Ovary (tissue), 7 donors: ENCODE measurements at regions not wholly inside any gene's neighbourhood (a gene's known extent, or its start where the extent isn't known, plus 50 kb on each side); places are given as distances from the start of the nearest gene placed in this dataset.

Experiments
- DNase-seq, 5 donors: peaks; one replicate each; pipeline ENCODE4 v3.0.0-alpha.2; 2019 to 2020
- H3K27ac ChIP-seq, 2 donors: fragments of 200-600 bp; one replicate each; pipeline versions ENCODE4 v1.5.1 to v1.8.0; 2019 to 2022
- H3K27me3 ChIP-seq: fragments of 200-600 bp; one replicate; pipeline ENCODE4 v1.8.0; 2022
- H3K36me3 ChIP-seq: fragments of 200-600 bp; sonication (generic); one replicate; pipeline ENCODE4 v1.5.1; 2019
- H3K4me1 ChIP-seq: one replicate; pipeline ENCODE4 v1.8.1; 2013; ENCODE audit warnings: mild to moderate bottlenecking, moderate library complexity; ENCODE audit not compliant: insufficient read depth
- H3K4me3 ChIP-seq: fragments of 200-600 bp; sonication (generic); one replicate; pipeline ENCODE4 v1.5.1; 2017
- H3K9me3 ChIP-seq, 2 donors: fragments of 200-600 bp in 1 of 2; sonication (generic) in 1 of 2; one replicate each; pipeline versions ENCODE4 v1.5.1 to v1.8.1; 2013 to 2019; ENCODE audit warnings: mild to moderate bottlenecking in 1 of 2, moderate library complexity in 1 of 2
- CTCF ChIP-seq, 3 donors: fragments of 450-650 bp in 2 of 3; fragments of 200-600 bp in 1 of 3; IDR thresholded peaks; one replicate each; pipeline versions ENCODE4 v1.5.1 to v1.8.0; 2016 to 2022; ENCODE audit warnings: antibody characterized with exemption in 3 of 3, mild to moderate bottlenecking in 1 of 3
- EP300 ChIP-seq: sonication (generic); formaldehyde crosslinking; IDR thresholded peaks from one replicate; pipeline ENCODE4 v1.6.1; 2017; ENCODE audit warnings: antibody characterized with exemption
- POLR2A ChIP-seq: fragments of 450-650 bp; IDR thresholded peaks from one replicate; pipeline ENCODE4 v1.6.1; 2017; ENCODE audit warnings: antibody characterized with exemption, mild to moderate bottlenecking, moderate library complexity
- WGBS, 3 donors: extraction: QIAGEN DNeasy Blood & Tissue Kit in 1 of 3; methylation state at CpG; one replicate each; pipeline versions ENCODE4 v1.1.5 to v1.1.7; 2013 to 2017; 5-methylcytosine and 5-hydroxymethylcytosine counted together
- intact Hi-C, 4 donors: fragments of 100-400 bp; cut with DNase I; formaldehyde crosslinking; loops; one replicate each; pipeline versions ENCODE4 v1.11.0 to v1.15.1; 2022 to 2023
- donor health status: DM: no; HTN: no; CAD: no; lungs with moderate emphysema.
- donor health status: DM: no; HTN: no; CAD: no.
- donor health status: Bipolar disorder and iron deficiency.
- donor health status: DM: no; HTN: no; CAD: no.
- donor health status: DM: yes; HTN: yes; CAD: no.

GRCh38 chr12:46553266-46553665, 180.7 kb upstream of the SLC38A2 start:
- Histone ChIP-seq H3K4me1 (peaks cover 4% of the 10 kb centered on the region), H3K4me3 (no peak overlapping the region), H3K27me3 (no peaks in the 10 kb centered on the region), H3K36me3 (no peaks in the 10 kb centered on the region), H3K9me3 (no peaks in the 10 kb centered on the region), H3K27ac (no peak overlapping the region)
- no peak for DNase-seq
- intact Hi-C loops = no loop called here
- 94 to 98% (median 96%) methylated on average over 2 of the region's 2 CpGs for WGBS, 3 donors
- TF ChIP-seq CTCF (IDR thresholded peaks at IDR 0.05) (no peak), POLR2A (no peak), EP300 (no peak)

DNA sequence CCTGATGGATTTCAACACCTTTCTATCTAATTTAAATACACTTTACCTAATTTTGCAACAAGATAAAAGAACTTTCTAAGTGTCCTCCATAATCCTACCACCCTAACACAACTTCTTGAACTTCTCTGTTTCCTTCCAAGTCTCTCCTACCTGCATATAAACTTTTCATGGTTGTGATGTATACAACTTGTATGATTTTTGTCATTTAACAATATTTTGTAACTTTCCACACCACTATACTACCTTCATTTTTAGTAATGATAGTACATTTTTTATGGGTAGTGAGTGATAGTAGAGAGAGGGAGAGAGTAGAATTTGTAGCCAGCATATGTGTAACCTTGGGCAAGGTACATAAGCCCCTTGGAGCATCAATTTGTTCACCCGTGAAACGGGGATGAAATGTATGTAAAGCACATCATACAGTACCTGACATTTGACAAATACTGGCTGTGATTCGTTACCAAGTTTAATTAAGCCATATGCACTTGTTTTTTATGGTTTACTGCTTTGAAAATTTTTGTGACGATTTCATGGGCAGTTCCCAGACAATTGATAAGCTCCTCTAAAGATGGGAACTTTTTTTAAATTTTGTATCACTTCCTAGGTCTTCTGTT, 177.8 kb upstream of the SLC38A2 start:
- Histone ChIP-seq H3K4me1 (peaks cover 3% of the 10 kb centered on the region), H3K9me3 (no peaks in the 10 kb centered on the region), H3K27me3 (no peaks in the 10 kb centered on the region), H3K36me3 (no peaks in the 10 kb centered on the region), H3K4me3 (no peak overlapping the region), H3K27ac (no peak overlapping the region)
- TF ChIP-seq POLR2A (no peak), CTCF (IDR thresholded peaks at IDR 0.05) (no peak), EP300 (no peak)
- WGBS, 3 donors = 95 to 98% (median 97%) methylated on average over 4 of the region's 4 CpGs
- DNase-seq = no peak
- intact Hi-C loops = no loop called here

DNA sequence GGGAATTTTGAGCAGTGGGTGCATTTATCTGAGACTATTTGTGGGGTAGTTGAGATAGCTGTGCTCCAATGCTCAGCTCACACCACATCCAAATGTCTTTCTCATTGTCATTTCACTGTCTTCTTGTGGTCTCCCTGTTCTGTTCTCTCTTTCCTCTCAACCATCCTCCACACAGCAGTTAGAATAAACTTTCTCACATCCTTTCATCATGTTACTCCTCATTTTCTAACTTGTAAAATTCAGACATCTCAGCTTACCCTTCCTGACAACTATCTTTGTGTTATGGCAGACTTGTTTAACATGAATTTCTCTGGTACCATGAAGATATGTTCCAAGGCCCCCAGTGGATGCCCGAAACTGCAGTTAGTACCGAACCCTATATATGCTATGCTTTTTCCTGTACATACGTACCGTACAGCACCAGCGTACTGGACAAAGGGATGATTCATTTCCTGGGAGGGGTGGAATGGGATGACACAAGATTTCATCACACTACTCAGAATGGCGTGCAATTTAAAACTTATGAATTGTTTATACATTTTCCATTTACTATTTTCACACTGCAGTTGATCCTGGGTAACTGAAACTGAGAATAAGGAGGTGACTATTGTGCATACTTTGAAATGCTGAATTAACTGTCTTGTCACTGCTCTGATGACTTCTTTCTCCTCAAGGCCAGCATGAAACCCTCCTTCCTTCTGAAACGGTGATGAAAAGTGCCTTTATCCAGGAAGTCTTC, 177.1 kb upstream of the SLC38A2 start:
- H3K4me1 ChIP-seq = peaks cover 1% of the 10 kb centered on the region
- WGBS, 3 donors = 91 to 93% (median 91%) methylated on average over 7 of the region's 7 CpGs
- no peak overlapping the region for H3K4me3 ChIP-seq
- H3K27ac ChIP-seq = no peak overlapping the region
- no peak for DNase-seq
- no peaks in the 10 kb centered on the region for H3K36me3 ChIP-seq
- TF ChIP-seq CTCF (IDR thresholded peaks at IDR 0.05) = no peak
- TF ChIP-seq POLR2A = no peak
- no peak for TF ChIP-seq EP300
- no peaks in the 10 kb centered on the region for H3K27me3 ChIP-seq
- intact Hi-C loops = no loop called here
- H3K9me3 ChIP-seq = no peaks in the 10 kb centered on the region

DNA sequence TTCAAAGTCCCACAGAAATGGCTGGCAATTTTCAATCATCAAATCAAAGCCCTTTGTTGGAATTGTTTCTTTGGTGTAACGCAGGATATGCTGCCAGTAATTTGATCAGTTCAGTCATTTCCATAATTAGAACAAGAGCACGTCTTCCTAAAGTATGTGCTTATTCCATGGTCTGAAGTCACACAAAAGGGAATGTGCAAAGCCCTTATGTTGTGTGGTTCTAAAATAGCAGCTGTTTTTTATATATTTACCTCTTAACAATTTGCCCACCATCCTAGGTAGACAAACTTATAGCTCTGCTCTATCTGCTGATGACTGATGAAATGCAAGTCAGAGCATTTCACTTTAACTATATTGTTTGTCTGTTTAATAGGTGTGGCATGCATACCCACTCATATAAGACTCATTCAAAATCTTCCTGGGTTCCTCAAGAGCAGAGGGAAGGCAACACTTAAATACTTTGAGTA, 176.1 kb upstream of the SLC38A2 start:
- DNase-seq = no peak
- no peaks in the 10 kb centered on the region for H3K27me3 ChIP-seq
- no peaks in the 10 kb centered on the region for H3K4me1 ChIP-seq
- no peak overlapping the region for H3K27ac ChIP-seq
- 62 to 80% (median 68%) methylated on average over 2 of the region's 2 CpGs for WGBS, 3 donors
- H3K4me3 ChIP-seq = no peak overlapping the region
- no peaks in the 10 kb centered on the region for H3K36me3 ChIP-seq
- intact Hi-C loops = no loop called here
- H3K9me3 ChIP-seq = no peaks in the 10 kb centered on the region
- TF ChIP-seq CTCF (IDR thresholded peaks at IDR 0.05) (no peak), EP300 (no peak), POLR2A (no peak)
